ENCODE measurements at regions not wholly inside any gene's neighbourhood (a gene's known extent, or its start where the extent isn't known, plus 50 kb on each side); places are given as distances from the start of the nearest gene placed in this dataset.

- TF ChIP-seq MAX (IDR thresholded peaks at IDR 0.05), result no peak
- no peak for TF ChIP-seq FOXA1 (IDR thresholded peaks at IDR 0.05)
- TF ChIP-seq TAF1 (conservative IDR thresholded peaks at IDR 0.05), result no peak
- no peak for TF ChIP-seq EGR1 (IDR thresholded peaks at IDR 0.05; ENCODE audit: low read depth in 2 of 2)
- no peak for TF ChIP-seq CTCF (IDR thresholded peaks at IDR 0.05; ENCODE audit: low read depth, low read length, missing input control)
- no peak for TF ChIP-seq GABPA (IDR thresholded peaks at IDR 0.05 in 1 of 2, conservative IDR thresholded peaks at IDR 0.05 in 1 of 2)
- TF ChIP-seq SP1 (IDR thresholded peaks at IDR 0.05), result no peak
- TF ChIP-seq ZBTB33 (IDR thresholded peaks at IDR 0.05), result no peak
These were observed 56.0 kb upstream of the STPG2 start for GRCh38 chr4:98199247-98199646.

All from liver (tissue), 3 donors.